Mesendoderm (in vitro differentiated cells): ENCODE measurements at regions not wholly inside any gene's neighbourhood (a gene's known extent, or its start where the extent isn't known, plus 50 kb on each side); places are given as distances from the start of the nearest gene placed in this dataset.
A peak's percentile ranks its signal among the peaks of the same experiment; 100 is the strongest.

Experiments
- DNase-seq: peaks from one replicate; pipeline ENCODE4 v3.0.0; 2013
- H2AK5ac ChIP-seq: 2 replicates; pipeline ENCODE4 v1.6.1; 2013; ENCODE audit warnings: low read length, inconsistent platforms
- H2BK120ac ChIP-seq: 2 replicates; pipeline ENCODE4 v1.6.1; 2013; ENCODE audit warnings: low read depth, mild to moderate bottlenecking, low read length, moderate library complexity, mixed read lengths
- H2BK15ac ChIP-seq: replicated peaks from 2 replicates; pipeline ENCODE4 v1.6.1; 2013; ENCODE audit warnings: low read depth, mild to moderate bottlenecking, moderate library complexity
- H2BK5ac ChIP-seq: 2 replicates; pipeline ENCODE4 v1.6.1; 2013; ENCODE audit warnings: low read length, inconsistent platforms
- H3K18ac ChIP-seq: 2 replicates; pipeline ENCODE4 v1.6.1; 2013; ENCODE audit warnings: mild to moderate bottlenecking, low read length, mixed read lengths
- H3K23ac ChIP-seq: one replicate; pipeline ENCODE4 v1.6.1; 2013; ENCODE audit warnings: low read length
- H3K27ac ChIP-seq: 2 replicates; pipeline ENCODE4 v1.5.1; 2013; ENCODE audit warnings: low read depth, mild to moderate bottlenecking, inconsistent platforms, low read length, moderate library complexity
- H3K27me3 ChIP-seq: 2 replicates; pipeline ENCODE4 v1.6.1; 2013; ENCODE audit warnings: low read length, control low read depth, mild to moderate bottlenecking, inconsistent platforms; ENCODE audit not compliant: insufficient read depth, poor library complexity
- H3K36me3 ChIP-seq: 2 replicates; pipeline ENCODE4 v1.6.1; 2013; ENCODE audit warnings: low read length, inconsistent platforms; ENCODE audit not compliant: control insufficient read depth, insufficient read depth
- H3K4ac ChIP-seq: one replicate; pipeline ENCODE4 v1.6.1; 2013; ENCODE audit warnings: low read depth, mild to moderate bottlenecking, low read length, moderate library complexity
- H3K4me1 ChIP-seq: 2 replicates; pipeline ENCODE4 v1.6.1; 2013; ENCODE audit warnings: low read depth, low read length, inconsistent platforms; ENCODE audit not compliant: control insufficient read depth
- H3K4me2 ChIP-seq: 2 replicates; pipeline ENCODE4 v1.6.1; 2013; ENCODE audit warnings: low read length
- H3K4me3 ChIP-seq: 2 replicates; pipeline ENCODE4 v1.5.1; 2013; ENCODE audit warnings: mild to moderate bottlenecking, low read length
- H3K56ac ChIP-seq: one replicate; pipeline ENCODE4 v1.6.1; 2013; ENCODE audit warnings: low read length
- H3K79me1 ChIP-seq: 2 replicates; pipeline ENCODE4 v1.6.1; 2013; ENCODE audit warnings: low read length, inconsistent platforms
- H3K79me2 ChIP-seq: 2 replicates; pipeline ENCODE4 v1.6.1; 2013; ENCODE audit warnings: mild to moderate bottlenecking, low read length; ENCODE audit not compliant: control insufficient read depth, insufficient read depth
- H3K9ac ChIP-seq: 2 replicates; pipeline ENCODE4 v1.6.1; 2013; ENCODE audit warnings: low read length, inconsistent platforms
- H4K5ac ChIP-seq: one replicate; pipeline ENCODE4 v1.6.1; 2013; ENCODE audit warnings: low read length
- H4K8ac ChIP-seq: one replicate; pipeline ENCODE4 v1.6.1; 2013; ENCODE audit warnings: low read depth, mild to moderate bottlenecking, control low read depth, low read length, moderate library complexity
- WGBS: extraction: QIAGEN DNeasy Blood & Tissue Kit; methylation state at CpG from one replicate; pipeline ENCODE4 v1.1.7; 2013; ENCODE audit warnings: low lambda C conversion rate, missing lambda C conversion rate; ENCODE audit not compliant: insufficient coverage; ENCODE audit errors: extremely low coverage; 5-methylcytosine and 5-hydroxymethylcytosine counted together

GRCh38 chr5:108623826-108624225 lies 123.9 kb upstream of the FER start:
- H3K36me3 ChIP-seq = no peaks in the 10 kb centered on the region
- H4K8ac ChIP-seq = no peak overlapping the region
- H3K27me3 ChIP-seq = no peaks in the 10 kb centered on the region
- H2AK5ac ChIP-seq = no peak overlapping the region
- no peak overlapping the region for H4K5ac ChIP-seq
- H3K4me1 ChIP-seq = no peaks in the 10 kb centered on the region
- no peaks in the 10 kb centered on the region for H3K79me2 ChIP-seq
- H3K18ac ChIP-seq = no peak overlapping the region
- H3K23ac ChIP-seq = no peak overlapping the region
- no peak overlapping the region for H3K56ac ChIP-seq
- no peak overlapping the region for H3K27ac ChIP-seq
- H3K79me1 ChIP-seq = no peaks in the 10 kb centered on the region
- H2BK120ac ChIP-seq = no peak overlapping the region
- peak overlapping the region; percentile 78 for H2BK15ac ChIP-seq
- H3K4me3 ChIP-seq = no peak overlapping the region
- no peak overlapping the region for H3K4me2 ChIP-seq
- H3K4ac ChIP-seq = no peak overlapping the region
- DNase-seq = no peak
- no peak overlapping the region for H2BK5ac ChIP-seq
- no peak overlapping the region for H3K9ac ChIP-seq

GRCh38 chr5:108620516-108620915 lies 127.2 kb upstream of the FER start:
- no peaks in the 10 kb centered on the region for H3K27me3 ChIP-seq
- WGBS = no CpG with 5 or more reads among the region's 6 CpGs
- DNase-seq = no peak

GRCh38 chr5:108619815-108620214 lies 127.9 kb upstream of the FER start:
- Histone ChIP-seq H3K4me2 (no peak overlapping the region), H3K4me3 (no peak overlapping the region), H4K8ac (no peak overlapping the region), H3K9ac (no peak overlapping the region), H2BK15ac (no peak overlapping the region), H2BK120ac (no peak overlapping the region), H3K56ac (no peak overlapping the region), H3K4me1 (no peaks in the 10 kb centered on the region), H3K18ac (no peak overlapping the region), H3K23ac (no peak overlapping the region), H2BK5ac (no peak overlapping the region), H3K27me3 (no peaks in the 10 kb centered on the region), H4K5ac (no peak overlapping the region), H3K36me3 (no peaks in the 10 kb centered on the region), H3K27ac (no peak overlapping the region), H3K4ac (peak overlapping the region; percentile 79), H2AK5ac (no peak overlapping the region), H3K79me2 (no peaks in the 10 kb centered on the region), H3K79me1 (no peaks in the 10 kb centered on the region)
- no peak for DNase-seq
- no CpG with 5 or more reads among the region's 10 CpGs for WGBS

More at GRCh38 chr5:108620516-108620915, 127.2 kb upstream of the FER start:
- Histone ChIP-seq H2BK120ac (no peak overlapping the region), H3K79me1 (no peaks in the 10 kb centered on the region), H4K5ac (no peak overlapping the region), H2BK15ac (no peak overlapping the region), H2AK5ac (no peak overlapping the region), H3K4ac (peak overlapping the region; percentile 31), H3K18ac (peak overlapping the region; percentile 63), H3K4me2 (no peak overlapping the region), H3K23ac (no peak overlapping the region), H3K27ac (no peak overlapping the region), H3K4me1 (no peaks in the 10 kb centered on the region), H3K9ac (no peak overlapping the region), H4K8ac (no peak overlapping the region), H3K56ac (no peak overlapping the region), H2BK5ac (no peak overlapping the region), H3K36me3 (no peaks in the 10 kb centered on the region), H3K79me2 (no peaks in the 10 kb centered on the region), H3K4me3 (no peak overlapping the region)

- Histone ChIP-seq H3K79me1 (no peaks in the 10 kb centered on the region), H2BK120ac (peak overlapping the region; percentile 97), H3K79me2 (no peaks in the 10 kb centered on the region), H3K27ac (peak overlapping the region; percentile 43), H3K23ac (no peak overlapping the region), H3K27me3 (no peaks in the 10 kb centered on the region), H2AK5ac (no peak overlapping the region), H3K36me3 (no peaks in the 10 kb centered on the region), H3K4ac (peak overlapping the region; percentile 91), H2BK15ac (no peak overlapping the region), H2BK5ac (no peak overlapping the region), H3K18ac (peak overlapping the region; percentile 80), H3K4me1 (no peaks in the 10 kb centered on the region), H3K56ac (no peak overlapping the region), H3K4me2 (no peak overlapping the region), H3K9ac (no peak overlapping the region), H3K4me3 (no peak overlapping the region), H4K5ac (no peak overlapping the region), H4K8ac (peak overlapping the region; percentile 81)
- DNase-seq = peak; percentile 98
- no CpG with 5 or more reads among the region's 8 CpGs for WGBS
These were observed 129.9 kb upstream of the FER start for GRCh38 chr5:108617467-108618435.

- Histone ChIP-seq H3K79me1 (no peaks in the 10 kb centered on the region), H3K79me2 (no peaks in the 10 kb centered on the region), H3K4me3 (no peak overlapping the region), H3K27me3 (no peaks in the 10 kb centered on the region), H4K8ac (no peak overlapping the region), H2BK15ac (peak overlapping the region; percentile 74), H2BK120ac (no peak overlapping the region), H3K18ac (no peak overlapping the region), H3K56ac (no peak overlapping the region), H3K27ac (no peak overlapping the region), H3K4me2 (no peak overlapping the region), H3K23ac (no peak overlapping the region), H3K36me3 (no peaks in the 10 kb centered on the region), H3K4me1 (no peaks in the 10 kb centered on the region), H2AK5ac (no peak overlapping the region), H3K9ac (no peak overlapping the region), H2BK5ac (no peak overlapping the region), H3K4ac (no peak overlapping the region), H4K5ac (no peak overlapping the region)
- WGBS = no CpG with 5 or more reads among the region's 2 CpGs
- no peak for DNase-seq
These were observed 132.5 kb upstream of the FER start for GRCh38 chr5:108615216-108615615.
